Smooth muscle cell (in vitro differentiated cells): ENCODE measurements at regions not wholly inside any gene's neighbourhood (a gene's known extent, or its start where the extent isn't known, plus 50 kb on each side); places are given as distances from the start of the nearest gene placed in this dataset.
"Not testable (repeated sequence)": the region's sequence is repeated elsewhere in the genome, so short reads cannot be mapped to it uniquely, and the experiment has no call there.

ENCODE experiments used
- DNase-seq: peaks from one replicate; lab custom pipeline; 2025; ENCODE audit not compliant: unreplicated experiment; lab: John Stamatoyannopoulos, UW
- H2AFZ ChIP-seq: fragments of 200-600 bp; sonication (generic); 2 replicates; pipeline ENCODE4 v1.6.0; 2016; ENCODE audit warnings: antibody characterized with exemption, low read depth, mild to moderate bottlenecking
- H3F3A ChIP-seq: fragments of 200-600 bp; sonication (generic); 2 replicates; pipeline ENCODE4 v1.6.0; 2017; ENCODE audit warnings: antibody characterized with exemption, low read depth
- H3K27ac ChIP-seq: fragments of 200-600 bp; sonication (generic); 2 replicates; pipeline ENCODE4 v1.5.1; 2016; ENCODE audit warnings: low read depth, mild to moderate bottlenecking
- H3K27me3 ChIP-seq: fragments of 200-600 bp; sonication (generic); 2 replicates; pipeline ENCODE4 v1.6.1; 2016; ENCODE audit warnings: low read depth, mild to moderate bottlenecking
- H3K36me3 ChIP-seq: fragments of 200-600 bp; sonication (generic); 2 replicates; pipeline ENCODE4 v1.5.1; 2016; ENCODE audit warnings: low read depth
- H3K4me1 ChIP-seq: fragments of 200-600 bp; sonication (generic); 2 replicates; pipeline ENCODE4 v1.5.1; 2016; ENCODE audit warnings: low read depth
- H3K4me2 ChIP-seq: fragments of 200-600 bp; sonication (generic); 2 replicates; pipeline ENCODE4 v1.6.0; 2016; ENCODE audit warnings: mild to moderate bottlenecking
- H3K4me3 ChIP-seq: fragments of 200-600 bp; sonication (generic); 2 replicates; pipeline ENCODE4 v1.5.1; 2016; ENCODE audit warnings: mild to moderate bottlenecking
- H3K79me2 ChIP-seq: fragments of 200-600 bp; sonication (generic); 2 replicates; pipeline ENCODE4 v1.6.0; 2016; ENCODE audit warnings: low read depth, mild to moderate bottlenecking
- H3K9ac ChIP-seq: fragments of 200-600 bp; sonication (generic); 2 replicates; pipeline ENCODE4 v1.6.0; 2016; ENCODE audit warnings: low read depth
- H3K9me3 ChIP-seq: fragments of 200-600 bp; sonication (generic); replicated peaks from 2 replicates; pipeline ENCODE4 v1.5.1; 2016; ENCODE audit warnings: low read depth
- H4K20me1 ChIP-seq: fragments of 200-600 bp; sonication (generic); 2 replicates; pipeline ENCODE4 v1.6.0; 2016; ENCODE audit warnings: low read depth
- WGBS: methylation state at CpG from one replicate; pipeline ENCODE4 v1.1.7; 2016; ENCODE audit warnings: low lambda C conversion rate; 5-methylcytosine and 5-hydroxymethylcytosine counted together
- TF ChIP-seq, protein P1 (sequence below): fragments of 200-600 bp; sonication (generic); IDR thresholded peaks from 2 replicates; pipeline ENCODE4 v1.5.1; 2017; ENCODE audit warnings: borderline replicate concordance, mild to moderate bottlenecking, antibody characterized with exemption; ENCODE audit not compliant: insufficient read depth, poor library complexity, severe bottlenecking

DNA sequence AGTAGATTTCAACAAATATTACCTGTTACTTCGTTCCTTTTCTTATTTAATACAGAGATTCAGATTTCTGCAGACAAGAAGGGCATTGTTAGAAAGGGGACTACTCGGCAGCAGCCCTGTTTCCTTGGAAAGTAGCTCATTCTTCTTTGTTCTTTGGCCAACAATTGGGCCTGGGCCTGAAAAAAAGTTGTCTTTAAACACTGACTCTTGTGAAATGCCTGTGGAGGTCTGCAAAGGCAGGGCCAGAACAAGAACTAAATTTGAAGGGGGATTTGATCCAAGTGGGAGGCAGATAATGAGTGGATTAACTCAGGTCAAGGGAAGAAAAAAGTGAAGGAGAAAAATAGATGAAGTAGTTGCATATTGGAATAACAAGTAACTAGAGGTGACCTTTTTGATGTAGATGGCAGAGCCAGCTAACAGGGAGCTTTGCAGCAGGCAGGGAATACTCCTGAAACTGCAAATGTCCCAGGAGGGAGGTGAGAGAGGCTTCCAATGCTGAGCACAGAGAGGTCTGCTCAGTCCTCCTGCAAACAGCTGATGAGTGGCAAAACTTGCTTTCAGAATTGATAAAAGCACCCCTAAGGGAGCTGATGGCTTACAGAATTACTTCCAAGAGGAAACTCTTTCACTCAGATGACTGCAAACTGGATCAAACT is 393.2 kb upstream of the HS3ST1 start:
- Histone ChIP-seq H3F3A (no peaks in the 10 kb centered on the region), H2AFZ (no peak overlapping the region), H3K27me3 (no peaks in the 10 kb centered on the region), H3K36me3 (no peaks in the 10 kb centered on the region), H3K4me1 (peaks cover 10% of the 10 kb centered on the region), H3K4me3 (no peak overlapping the region), H3K9me3 (no peaks in the 10 kb centered on the region), H3K79me2 (no peaks in the 10 kb centered on the region), H3K27ac (no peak overlapping the region), H3K4me2 (no peak overlapping the region), H3K9ac (no peak overlapping the region), H4K20me1 (no peaks in the 10 kb centered on the region)
- 56% methylated on average over 2 of the region's 2 CpGs for WGBS
- no peak for DNase-seq
- TF ChIP-seq, protein P1, sequence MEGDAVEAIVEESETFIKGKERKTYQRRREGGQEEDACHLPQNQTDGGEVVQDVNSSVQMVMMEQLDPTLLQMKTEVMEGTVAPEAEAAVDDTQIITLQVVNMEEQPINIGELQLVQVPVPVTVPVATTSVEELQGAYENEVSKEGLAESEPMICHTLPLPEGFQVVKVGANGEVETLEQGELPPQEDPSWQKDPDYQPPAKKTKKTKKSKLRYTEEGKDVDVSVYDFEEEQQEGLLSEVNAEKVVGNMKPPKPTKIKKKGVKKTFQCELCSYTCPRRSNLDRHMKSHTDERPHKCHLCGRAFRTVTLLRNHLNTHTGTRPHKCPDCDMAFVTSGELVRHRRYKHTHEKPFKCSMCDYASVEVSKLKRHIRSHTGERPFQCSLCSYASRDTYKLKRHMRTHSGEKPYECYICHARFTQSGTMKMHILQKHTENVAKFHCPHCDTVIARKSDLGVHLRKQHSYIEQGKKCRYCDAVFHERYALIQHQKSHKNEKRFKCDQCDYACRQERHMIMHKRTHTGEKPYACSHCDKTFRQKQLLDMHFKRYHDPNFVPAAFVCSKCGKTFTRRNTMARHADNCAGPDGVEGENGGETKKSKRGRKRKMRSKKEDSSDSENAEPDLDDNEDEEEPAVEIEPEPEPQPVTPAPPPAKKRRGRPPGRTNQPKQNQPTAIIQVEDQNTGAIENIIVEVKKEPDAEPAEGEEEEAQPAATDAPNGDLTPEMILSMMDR = no peak

DNA sequence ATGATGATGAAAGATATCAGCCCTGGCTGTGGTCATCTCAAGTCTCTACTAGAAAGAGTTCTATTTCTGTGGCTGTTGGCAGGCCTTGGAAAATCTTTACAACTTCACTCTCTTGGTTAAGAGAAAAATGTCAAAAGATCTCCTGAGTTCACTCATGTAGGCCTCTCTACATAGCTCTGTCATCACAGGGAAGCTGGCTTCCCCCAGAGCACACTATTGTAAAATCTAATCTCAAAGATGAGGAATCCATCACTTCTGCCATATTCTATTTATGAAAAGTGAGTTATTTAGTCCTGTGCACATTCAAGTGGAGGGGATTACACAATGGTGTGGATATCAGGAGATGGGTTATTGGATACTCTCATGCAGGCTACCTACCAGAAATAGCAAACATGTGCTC is 388.4 kb upstream of the HS3ST1 start:
- Histone ChIP-seq H3K4me1 (peaks cover 6% of the 10 kb centered on the region), H3K9ac (no peak overlapping the region), H3F3A (no peaks in the 10 kb centered on the region), H2AFZ (no peak overlapping the region), H4K20me1 (no peaks in the 10 kb centered on the region), H3K27me3 (no peaks in the 10 kb centered on the region), H3K36me3 (no peaks in the 10 kb centered on the region), H3K9me3 (no peaks in the 10 kb centered on the region), H3K4me3 (no peak overlapping the region), H3K27ac (no peak overlapping the region), H3K79me2 (no peaks in the 10 kb centered on the region), H3K4me2 (no peak overlapping the region)
- TF ChIP-seq, protein P1 = no peak
- no peak for DNase-seq

DNA sequence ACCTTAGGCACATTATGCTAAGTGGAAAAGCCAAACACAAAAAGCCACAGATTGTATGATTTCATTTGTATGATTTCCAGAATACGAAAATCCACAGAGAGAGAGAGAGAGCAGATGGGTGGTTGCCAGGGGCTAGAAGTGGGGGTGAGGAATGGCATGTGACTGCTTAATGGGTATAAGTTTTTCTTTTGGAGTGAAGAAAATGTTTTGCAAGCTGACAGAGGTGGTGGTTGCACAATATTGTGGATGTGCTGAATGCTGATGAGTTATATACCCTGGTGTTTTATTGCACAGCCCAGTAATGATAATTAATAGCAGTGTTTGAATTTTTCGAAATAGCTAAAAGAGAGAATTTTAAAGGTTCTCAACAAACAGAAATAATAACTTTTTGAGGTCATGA is 386.1 kb upstream of the HS3ST1 start:
- H2AFZ ChIP-seq = no peak overlapping the region
- no peaks in the 10 kb centered on the region for H3K79me2 ChIP-seq
- H3K27ac ChIP-seq = no peak overlapping the region
- no peak overlapping the region for H3K9ac ChIP-seq
- no peaks in the 10 kb centered on the region for H3K9me3 ChIP-seq
- no peaks in the 10 kb centered on the region for H4K20me1 ChIP-seq
- 91% methylated on average over 2 of the region's 2 CpGs for WGBS
- H3K4me3 ChIP-seq = no peak overlapping the region
- no peaks in the 10 kb centered on the region for H3F3A ChIP-seq
- DNase-seq = no peak
- TF ChIP-seq, protein P1 = no peak
- no peaks in the 10 kb centered on the region for H3K4me1 ChIP-seq
- H3K36me3 ChIP-seq = no peaks in the 10 kb centered on the region
- H3K27me3 ChIP-seq = no peaks in the 10 kb centered on the region
- no peak overlapping the region for H3K4me2 ChIP-seq

DNA sequence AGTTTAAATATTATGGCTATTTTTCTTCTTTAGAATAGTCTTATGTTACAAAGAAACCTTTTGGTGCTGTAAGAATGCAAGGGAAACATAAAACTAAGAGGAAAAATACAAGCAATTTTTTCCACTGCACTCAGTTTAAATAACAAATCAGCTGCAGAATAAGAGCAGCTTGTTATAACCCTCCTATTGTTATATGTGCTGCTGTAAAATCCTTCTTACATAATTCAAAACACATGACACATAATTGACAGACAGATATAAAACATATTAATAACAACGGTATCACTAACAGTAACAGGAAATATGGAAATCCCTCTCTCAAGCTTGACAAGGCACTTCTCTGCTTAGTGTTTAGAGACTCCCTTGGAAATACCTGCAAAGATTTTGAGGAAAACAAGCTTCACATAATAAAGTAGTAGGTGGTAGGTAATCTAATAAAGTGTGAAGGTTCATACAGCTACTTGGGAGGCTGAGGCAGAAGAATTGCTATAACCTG is 385.3 kb upstream of the HS3ST1 start:
- no peaks in the 10 kb centered on the region for H3K4me1 ChIP-seq
- no peak overlapping the region for H2AFZ ChIP-seq
- H3K79me2 ChIP-seq = no peaks in the 10 kb centered on the region
- no peak overlapping the region for H3K4me2 ChIP-seq
- TF ChIP-seq, protein P1 = no peak
- no peak overlapping the region for H3K27ac ChIP-seq
- H3K27me3 ChIP-seq = no peaks in the 10 kb centered on the region
- no peaks in the 10 kb centered on the region for H3F3A ChIP-seq
- no peaks in the 10 kb centered on the region for H3K36me3 ChIP-seq
- H4K20me1 ChIP-seq = no peaks in the 10 kb centered on the region
- WGBS = 70% methylated on average over 1 of the region's 1 CpG
- H3K4me3 ChIP-seq = no peak overlapping the region
- H3K9me3 ChIP-seq = no peaks in the 10 kb centered on the region
- no peak overlapping the region for H3K9ac ChIP-seq
- no peak for DNase-seq

DNA sequence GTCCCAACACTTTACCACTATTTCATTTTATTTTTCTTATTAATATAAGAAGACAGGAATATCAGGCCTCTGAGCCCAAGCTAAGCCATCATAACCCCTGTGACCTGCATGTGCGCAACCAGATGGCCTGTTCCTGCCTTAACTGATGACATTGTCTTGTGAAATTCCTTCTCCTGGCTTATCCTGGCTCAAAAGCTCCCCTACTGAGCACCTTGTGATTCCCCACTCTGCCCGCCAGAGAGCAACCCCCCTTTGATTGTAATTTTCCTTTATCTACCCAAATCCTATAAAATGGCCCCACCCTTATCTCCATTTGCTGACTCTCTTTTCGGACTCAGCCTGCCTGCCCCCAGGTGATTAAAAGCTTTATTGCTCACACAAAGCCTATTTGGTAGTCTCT is 382.8 kb upstream of the HS3ST1 start:
- H4K20me1 ChIP-seq, H3K4me3 ChIP-seq, DNase-seq, H3K4me2 ChIP-seq, H3K4me1 ChIP-seq, H2AFZ ChIP-seq, H3K27me3 ChIP-seq, H3F3A ChIP-seq, H3K9ac ChIP-seq, H3K36me3 ChIP-seq, H3K9me3 ChIP-seq, H3K79me2 ChIP-seq, H3K27ac ChIP-seq: not testable (repeated sequence)
- 87% methylated on average over 3 of the region's 3 CpGs for WGBS
